ENCODE measurements at regions not wholly inside any gene's neighbourhood (a gene's known extent, or its start where the extent isn't known, plus 50 kb on each side); places are given as distances from the start of the nearest gene placed in this dataset.

DNA sequence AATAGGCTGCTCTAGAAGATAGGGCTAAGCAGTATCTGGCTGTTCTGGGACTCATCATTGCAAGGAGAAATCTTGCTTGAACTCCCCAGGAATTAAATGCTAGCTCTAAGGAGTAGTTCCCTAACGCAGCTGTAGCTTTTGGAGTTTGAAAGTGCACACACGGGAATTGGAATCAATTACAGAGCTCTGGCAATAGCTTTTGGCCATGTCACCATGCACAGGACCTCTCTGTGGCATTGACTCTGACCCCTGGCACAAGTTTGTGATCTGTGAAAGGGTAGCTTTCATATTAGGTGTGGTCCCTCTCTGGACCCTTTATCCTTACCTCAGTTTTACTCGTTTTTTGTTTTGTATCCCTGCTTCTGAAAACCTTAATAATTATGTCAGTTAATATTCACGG is 121.6 kb downstream of the FAT3 start:
- CTCF ChIA-PET (ENCODE audit: partially characterized antibody): interaction anchor here (0.5 to 2.8 kb wide), 11 partner anchors 8 to 194 kb away, joined by 3 to 10 read pairs (median 3); no protein-coding TSS in a partner anchor
- Histone ChIP-seq H3K79me2 (ENCODE audit: control insufficient read depth in 1 of 2, insufficient read depth in 2 of 2, low read length in 2 of 2) (peaks cover 0 to 20% of the 10 kb centered on the region in 2 experiments; a peak in 2 of 4 replicates), H3K18ac (ENCODE audit: extremely low read depth, low read length) (no peak overlapping the region), H3K27me3 (replicated peaks in 1 of 4; ENCODE audit: control insufficient read depth in 3 of 4, extremely low read depth in 1 of 4, insufficient read depth in 3 of 4, low read length in 3 of 4) (no peaks in the 10 kb centered on the region), H4K91ac (replicated peaks; ENCODE audit: insufficient read length, low read length) (no peak overlapping the region), H3K27ac (ENCODE audit: low read depth, low read length) (no peak overlapping the region), H2BK5ac (ENCODE audit: low read depth, low read length) (no peak overlapping the region), H2AK5ac (ENCODE audit: low read depth, low read length) (no peak overlapping the region), H3K9ac (replicated peaks in 1 of 4; ENCODE audit: extremely low read depth in 1 of 4, low read depth in 3 of 4, low read length in 3 of 4) (no peak overlapping the region), H3K14ac (ENCODE audit: insufficient read length) (no peak overlapping the region), H4K8ac (ENCODE audit: extremely low read depth, insufficient read depth, low read length) (no peak overlapping the region), H3K56ac (replicated peaks; ENCODE audit: insufficient read length, low read depth, low read length) (no peak overlapping the region), H2BK15ac (ENCODE audit: low read length) (no peak overlapping the region), H3K4me3 (ENCODE audit: extremely low read depth in 1 of 4, insufficient read depth in 2 of 4, low read depth in 3 of 4, low read length in 4 of 4) (no peak overlapping the region), H3K36me3 (ENCODE audit: control insufficient read depth in 2 of 4, insufficient read depth in 4 of 4, low read length in 3 of 4) (no peaks in the 10 kb centered on the region), H3K4ac (replicated peaks; ENCODE audit: insufficient read length, low read depth, low read length) (no peak overlapping the region), H3K4me1 (replicated peaks in 1 of 4; ENCODE audit: control insufficient read depth in 3 of 4, insufficient read depth in 4 of 4, low read length in 3 of 4) (peaks cover 4 to 14% (median 7%) of the 10 kb centered on the region in 4 experiments; a peak in 6 of 7 replicates), H4K20me1 (replicated peaks in 1 of 2; ENCODE audit: control insufficient read depth in 1 of 2, insufficient read depth in 2 of 2, low read length in 2 of 2) (no peaks in the 10 kb centered on the region), H2BK12ac (ENCODE audit: low read depth, low read length) (no peak overlapping the region), H2BK120ac (replicated peaks; ENCODE audit: low read depth, low read length) (no peak overlapping the region), H3K79me1 (ENCODE audit: low read depth, low read length) (no peaks in the 10 kb centered on the region), H3K23me2 (ENCODE audit: low read depth, low read length) (no peaks in the 10 kb centered on the region), H3K23ac (ENCODE audit: insufficient read length) (no peak overlapping the region), H4K5ac (ENCODE audit: insufficient read length, low read depth, low read length) (no peak overlapping the region), H3K4me2 (ENCODE audit: insufficient read depth in 1 of 2, low read depth in 2 of 2, low read length in 2 of 2) (no peak overlapping the region), H2BK20ac (ENCODE audit: low read length) (no peak overlapping the region), H2AFZ (ENCODE audit: low read length) (no peak overlapping the region), H3K9me3 (ENCODE audit: insufficient read depth in 2 of 2, low read depth in 1 of 2, low read length in 1 of 2) (no peaks in the 10 kb centered on the region)
- 72% methylated on average over 4 of the region's 4 CpGs; no CpG with 5 or more reads in 1 of the 2 experiments for WGBS, 2 experiments (ENCODE audit: extremely low coverage in 1 of 2, insufficient coverage in 1 of 2, insufficient read length in 1 of 2, insufficient replicate concordance in 2 of 2, low coverage in 1 of 2, low lambda C conversion rate in 2 of 2, missing lambda C conversion rate in 1 of 2)
- DNase-seq (ENCODE audit: low read depth in 1 of 2, low spot score in 2 of 2) (no peak), FAIRE-seq (no peak)
- POLR2A ChIA-PET (ENCODE audit: partially characterized antibody): no interaction called here
- TF ChIP-seq TAF1 (IDR thresholded peaks at IDR 0.05; ENCODE audit: low read depth, low read length) (no peak), RAD21 (IDR thresholded peaks at IDR 0.05 in 1 of 2, conservative IDR thresholded peaks at IDR 0.05 in 1 of 2; ENCODE audit: low read depth in 2 of 2, low read length in 2 of 2) (no peak), PHF8 (conservative IDR thresholded peaks at IDR 0.05; ENCODE audit: low read depth, low read length) (no peak), SP2 (IDR thresholded peaks at IDR 0.05; ENCODE audit: low read length) (no peak), CTBP2 (IDR thresholded peaks at IDR 0.05; ENCODE audit: borderline replicate concordance, insufficient read depth, insufficient read length, low read length) (no peak), POLR2AphosphoS5 (IDR thresholded peaks at IDR 0.05; ENCODE audit: low read depth, low read length) (no peak), SUZ12 (IDR thresholded peaks at IDR 0.05; ENCODE audit: low read length) (no peak), KDM4A (IDR thresholded peaks at IDR 0.05; ENCODE audit: low read depth, low read length, severe bottlenecking) (no peak), CHD1 (IDR thresholded peaks at IDR 0.05; ENCODE audit: low read depth, low read length) (no peak), SIRT6 (IDR thresholded peaks at IDR 0.05; ENCODE audit: low read length) (no peak), GABPA (IDR thresholded peaks at IDR 0.05; ENCODE audit: borderline replicate concordance, insufficient read depth, low read length) (no peak)
- TF ChIP-seq, protein P1, sequence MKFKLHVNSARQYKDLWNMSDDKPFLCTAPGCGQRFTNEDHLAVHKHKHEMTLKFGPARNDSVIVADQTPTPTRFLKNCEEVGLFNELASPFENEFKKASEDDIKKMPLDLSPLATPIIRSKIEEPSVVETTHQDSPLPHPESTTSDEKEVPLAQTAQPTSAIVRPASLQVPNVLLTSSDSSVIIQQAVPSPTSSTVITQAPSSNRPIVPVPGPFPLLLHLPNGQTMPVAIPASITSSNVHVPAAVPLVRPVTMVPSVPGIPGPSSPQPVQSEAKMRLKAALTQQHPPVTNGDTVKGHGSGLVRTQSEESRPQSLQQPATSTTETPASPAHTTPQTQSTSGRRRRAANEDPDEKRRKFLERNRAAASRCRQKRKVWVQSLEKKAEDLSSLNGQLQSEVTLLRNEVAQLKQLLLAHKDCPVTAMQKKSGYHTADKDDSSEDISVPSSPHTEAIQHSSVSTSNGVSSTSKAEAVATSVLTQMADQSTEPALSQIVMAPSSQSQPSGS (IDR thresholded peaks at IDR 0.05; ENCODE audit: low read length): no peak
- TF ChIP-seq, protein P2, sequence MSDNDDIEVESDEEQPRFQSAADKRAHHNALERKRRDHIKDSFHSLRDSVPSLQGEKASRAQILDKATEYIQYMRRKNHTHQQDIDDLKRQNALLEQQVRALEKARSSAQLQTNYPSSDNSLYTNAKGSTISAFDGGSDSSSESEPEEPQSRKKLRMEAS (IDR thresholded peaks at IDR 0.05): no peak
